Neural progenitor cell (in vitro differentiated cells): ENCODE measurements at regions not wholly inside any gene's neighbourhood (a gene's known extent, or its start where the extent isn't known, plus 50 kb on each side); places are given as distances from the start of the nearest gene placed in this dataset.

ENCODE experiments used
- DNase-seq: peaks from one replicate; pipeline ENCODE4 v3.0.0-alpha.2; 2016; ENCODE audit warnings: low spot score
- H2AFZ ChIP-seq: fragments of 200-600 bp; sonication (generic); replicated peaks from 2 replicates; pipeline ENCODE4 v1.6.1; 2016; ENCODE audit warnings: antibody characterized with exemption
- H3F3A ChIP-seq: fragments of 200-600 bp; sonication (generic); 2 replicates; pipeline ENCODE4 v1.6.1; 2016; ENCODE audit warnings: antibody characterized with exemption, low read depth
- H3K27ac ChIP-seq: fragments of 200-600 bp; sonication (generic); 2 replicates; pipeline ENCODE4 v1.5.1; 2016; ENCODE audit warnings: mild to moderate bottlenecking
- H3K27me3 ChIP-seq: fragments of 200-600 bp; sonication (generic); 2 replicates; pipeline ENCODE4 v1.6.1; 2016; ENCODE audit warnings: mild to moderate bottlenecking, moderate library complexity
- H3K36me3 ChIP-seq: fragments of 200-600 bp; sonication (generic); 2 replicates; pipeline ENCODE4 v1.5.1; 2016
- H3K4me1 ChIP-seq: fragments of 200-600 bp; sonication (generic); 2 replicates; pipeline ENCODE4 v1.6.1; 2016; ENCODE audit warnings: mixed run types
- H3K4me2 ChIP-seq: fragments of 200-600 bp; sonication (generic); 2 replicates; pipeline ENCODE4 v1.6.1; 2016
- H3K4me3 ChIP-seq: fragments of 200-600 bp; sonication (generic); 2 replicates; pipeline ENCODE4 v1.5.1; 2016
- H3K79me2 ChIP-seq: fragments of 200-600 bp; sonication (generic); 2 replicates; pipeline ENCODE4 v1.6.1; 2016; ENCODE audit warnings: low read depth
- H3K9ac ChIP-seq: fragments of 200-600 bp; sonication (generic); 2 replicates; pipeline ENCODE4 v1.6.1; 2016
- H3K9me3 ChIP-seq: fragments of 200-600 bp; sonication (generic); 2 replicates; pipeline ENCODE4 v1.5.1; 2016; ENCODE audit warnings: low read depth
- H4K20me1 ChIP-seq: fragments of 200-600 bp; sonication (generic); 2 replicates; pipeline ENCODE4 v1.6.1; 2016; ENCODE audit warnings: low read depth
- H3K27ac Mint-ChIP-seq: 3 replicates; pipeline ENCODE4 v1.8.0; 2021; ENCODE audit warnings: mixed read lengths
- H3K27me3 Mint-ChIP-seq: 2 replicates; pipeline ENCODE4 v1.8.0; 2022; ENCODE audit warnings: low read depth, mild to moderate bottlenecking, inconsistent platforms, moderate library complexity, mixed read lengths; ENCODE audit not compliant: insufficient read depth
- H3K36me3 Mint-ChIP-seq: 3 replicates; pipeline ENCODE4 v1.8.0; 2021; ENCODE audit warnings: mixed read lengths
- H3K4me1 Mint-ChIP-seq: 3 replicates; pipeline ENCODE4 v1.8.0; 2021; ENCODE audit warnings: mixed read lengths
- H3K4me3 Mint-ChIP-seq: 3 replicates; pipeline ENCODE4 v1.8.0; 2021; ENCODE audit warnings: mild to moderate bottlenecking, moderate library complexity, mixed read lengths
- H3K9me3 Mint-ChIP-seq: 3 replicates; pipeline ENCODE4 v1.8.0; 2020; ENCODE audit warnings: mixed read lengths
- EZH2 ChIP-seq: fragments of 200-600 bp; sonication (generic); IDR thresholded peaks from 2 replicates; pipeline ENCODE4 v1.6.1; 2017; ENCODE audit warnings: antibody characterized with exemption, mild to moderate bottlenecking, moderate library complexity
- EZH2phosphoT487 ChIP-seq: fragments of 200-600 bp; sonication (generic); IDR thresholded peaks from 2 replicates; pipeline ENCODE4 v1.6.1; 2017; ENCODE audit warnings: antibody characterized with exemption
- TF ChIP-seq, protein P1 (sequence below): fragments of 200-600 bp; sonication (generic); IDR thresholded peaks from 2 replicates; pipeline ENCODE4 v1.5.1; 2017; ENCODE audit warnings: antibody characterized with exemption, mild to moderate bottlenecking

DNA sequence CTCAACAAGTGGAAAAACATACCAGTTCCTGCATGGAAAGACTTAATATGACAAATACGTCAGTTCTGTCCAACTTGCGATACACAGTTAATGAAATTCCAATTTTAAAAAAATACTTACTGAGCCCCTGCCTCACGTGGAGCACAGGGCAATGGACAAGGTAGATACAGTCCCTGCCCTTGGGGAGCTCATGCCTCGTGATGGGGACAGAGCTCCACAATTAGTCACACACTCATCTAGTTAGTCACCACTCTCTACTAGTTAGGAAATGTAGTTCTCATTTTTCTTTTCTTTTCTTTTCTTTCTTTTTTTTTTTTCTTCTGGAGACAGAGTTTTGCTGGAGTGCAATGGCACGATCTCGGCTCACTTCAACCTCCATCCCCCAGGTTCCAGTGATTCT is 74.7 kb upstream of the CDH5 start:
- Mint-ChIP-seq H3K9me3 (no peaks in the 10 kb centered on the region), H3K27me3 (peaks cover 10% of the 10 kb centered on the region), H3K27ac (no peak overlapping the region), H3K36me3 (no peaks in the 10 kb centered on the region), H3K4me1 (peaks cover 11% of the 10 kb centered on the region), H3K4me3 (no peak overlapping the region)
- no peak for TF ChIP-seq EZH2
- TF ChIP-seq EZH2phosphoT487: no peak
- TF ChIP-seq, protein P1, sequence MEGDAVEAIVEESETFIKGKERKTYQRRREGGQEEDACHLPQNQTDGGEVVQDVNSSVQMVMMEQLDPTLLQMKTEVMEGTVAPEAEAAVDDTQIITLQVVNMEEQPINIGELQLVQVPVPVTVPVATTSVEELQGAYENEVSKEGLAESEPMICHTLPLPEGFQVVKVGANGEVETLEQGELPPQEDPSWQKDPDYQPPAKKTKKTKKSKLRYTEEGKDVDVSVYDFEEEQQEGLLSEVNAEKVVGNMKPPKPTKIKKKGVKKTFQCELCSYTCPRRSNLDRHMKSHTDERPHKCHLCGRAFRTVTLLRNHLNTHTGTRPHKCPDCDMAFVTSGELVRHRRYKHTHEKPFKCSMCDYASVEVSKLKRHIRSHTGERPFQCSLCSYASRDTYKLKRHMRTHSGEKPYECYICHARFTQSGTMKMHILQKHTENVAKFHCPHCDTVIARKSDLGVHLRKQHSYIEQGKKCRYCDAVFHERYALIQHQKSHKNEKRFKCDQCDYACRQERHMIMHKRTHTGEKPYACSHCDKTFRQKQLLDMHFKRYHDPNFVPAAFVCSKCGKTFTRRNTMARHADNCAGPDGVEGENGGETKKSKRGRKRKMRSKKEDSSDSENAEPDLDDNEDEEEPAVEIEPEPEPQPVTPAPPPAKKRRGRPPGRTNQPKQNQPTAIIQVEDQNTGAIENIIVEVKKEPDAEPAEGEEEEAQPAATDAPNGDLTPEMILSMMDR: no peak
- H3K4me1 ChIP-seq: no peaks in the 10 kb centered on the region
- no peaks in the 10 kb centered on the region for H3K79me2 ChIP-seq
- no peaks in the 10 kb centered on the region for H4K20me1 ChIP-seq
- H3K9ac ChIP-seq: no peak overlapping the region
- DNase-seq: no peak
- H3K9me3 ChIP-seq: no peaks in the 10 kb centered on the region
- no peak overlapping the region for H3K4me3 ChIP-seq
- H3F3A ChIP-seq: no peaks in the 10 kb centered on the region
- H3K27me3 ChIP-seq: no peaks in the 10 kb centered on the region
- no peak overlapping the region for H3K27ac ChIP-seq
- H3K4me2 ChIP-seq: no peak overlapping the region
- H3K36me3 ChIP-seq: no peaks in the 10 kb centered on the region
- no peak overlapping the region for H2AFZ ChIP-seq

DNA sequence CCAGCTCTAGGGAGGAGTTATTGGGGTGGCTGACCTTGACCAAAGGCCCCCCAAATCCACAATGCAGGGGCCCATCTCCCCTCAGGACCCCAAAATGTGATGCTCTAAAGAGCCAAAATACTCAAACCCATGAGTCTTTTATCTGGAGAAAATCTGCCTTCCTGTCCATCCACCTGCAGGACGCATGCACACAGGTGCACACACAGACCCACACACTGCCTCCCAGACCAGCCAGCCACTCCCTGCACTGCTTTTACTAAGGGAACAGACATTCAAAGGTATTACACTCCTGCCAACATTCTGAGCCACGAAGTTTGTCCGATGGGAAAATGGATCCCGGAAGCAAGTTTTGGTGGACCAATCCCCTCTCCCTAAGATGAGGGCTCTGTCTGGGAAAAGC is 76.1 kb upstream of the CDH5 start:
- H3K4me3 ChIP-seq: no peak overlapping the region
- no peak overlapping the region for H3K27ac ChIP-seq
- H3K4me2 ChIP-seq: no peak overlapping the region
- Mint-ChIP-seq H3K9me3 (peaks cover 3% of the 10 kb centered on the region), H3K4me3 (no peak overlapping the region), H3K4me1 (peaks cover 11% of the 10 kb centered on the region), H3K27ac (no peak overlapping the region), H3K36me3 (no peaks in the 10 kb centered on the region), H3K27me3 (peaks cover 8% of the 10 kb centered on the region)
- no peaks in the 10 kb centered on the region for H3K4me1 ChIP-seq
- no peaks in the 10 kb centered on the region for H3K79me2 ChIP-seq
- no peak overlapping the region for H2AFZ ChIP-seq
- DNase-seq: no peak
- no peaks in the 10 kb centered on the region for H3K27me3 ChIP-seq
- H4K20me1 ChIP-seq: no peaks in the 10 kb centered on the region
- H3K36me3 ChIP-seq: no peaks in the 10 kb centered on the region
- no peaks in the 10 kb centered on the region for H3K9me3 ChIP-seq
- no peaks in the 10 kb centered on the region for H3F3A ChIP-seq
- H3K9ac ChIP-seq: no peak overlapping the region
- no peak for TF ChIP-seq EZH2
- TF ChIP-seq, protein P1: no peak
- TF ChIP-seq EZH2phosphoT487: no peak

DNA sequence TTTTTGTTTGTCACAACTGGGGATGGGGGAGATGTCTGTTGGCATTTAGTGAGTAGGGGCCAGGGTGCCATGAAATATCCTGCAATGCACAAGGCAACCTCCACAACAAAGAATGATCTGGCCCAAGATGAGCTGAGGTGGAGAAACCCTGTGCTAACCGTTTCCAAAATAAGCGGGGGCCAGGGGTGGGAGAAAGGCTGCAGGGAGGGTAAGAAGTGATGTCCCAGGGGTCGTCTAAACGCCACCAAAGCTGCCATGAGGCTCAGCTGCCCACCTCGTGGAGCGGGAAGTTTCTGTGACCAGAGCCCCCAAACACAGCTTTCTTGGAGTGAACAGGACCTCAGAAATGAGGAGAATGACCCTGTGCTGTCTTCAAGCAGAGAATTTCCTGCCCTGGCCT is 76.5 kb upstream of the CDH5 start:
- no peak overlapping the region for H3K27ac Mint-ChIP-seq
- no peaks in the 10 kb centered on the region for H3K9me3 ChIP-seq
- no peaks in the 10 kb centered on the region for H3F3A ChIP-seq
- H3K27me3 Mint-ChIP-seq: peaks cover 8% of the 10 kb centered on the region
- H3K4me3 Mint-ChIP-seq: no peak overlapping the region
- no peak for DNase-seq
- no peaks in the 10 kb centered on the region for H4K20me1 ChIP-seq
- no peaks in the 10 kb centered on the region for H3K4me1 ChIP-seq
- H3K4me1 Mint-ChIP-seq: peaks cover 11% of the 10 kb centered on the region
- H3K79me2 ChIP-seq: no peaks in the 10 kb centered on the region
- H3K4me3 ChIP-seq: no peak overlapping the region
- TF ChIP-seq EZH2: no peak
- H3K36me3 Mint-ChIP-seq: no peaks in the 10 kb centered on the region
- no peaks in the 10 kb centered on the region for H3K36me3 ChIP-seq
- no peak overlapping the region for H3K4me2 ChIP-seq
- no peaks in the 10 kb centered on the region for H3K27me3 ChIP-seq
- no peak overlapping the region for H2AFZ ChIP-seq
- H3K9me3 Mint-ChIP-seq: peaks cover 3% of the 10 kb centered on the region
- H3K27ac ChIP-seq: no peak overlapping the region
- no peak overlapping the region for H3K9ac ChIP-seq

DNA sequence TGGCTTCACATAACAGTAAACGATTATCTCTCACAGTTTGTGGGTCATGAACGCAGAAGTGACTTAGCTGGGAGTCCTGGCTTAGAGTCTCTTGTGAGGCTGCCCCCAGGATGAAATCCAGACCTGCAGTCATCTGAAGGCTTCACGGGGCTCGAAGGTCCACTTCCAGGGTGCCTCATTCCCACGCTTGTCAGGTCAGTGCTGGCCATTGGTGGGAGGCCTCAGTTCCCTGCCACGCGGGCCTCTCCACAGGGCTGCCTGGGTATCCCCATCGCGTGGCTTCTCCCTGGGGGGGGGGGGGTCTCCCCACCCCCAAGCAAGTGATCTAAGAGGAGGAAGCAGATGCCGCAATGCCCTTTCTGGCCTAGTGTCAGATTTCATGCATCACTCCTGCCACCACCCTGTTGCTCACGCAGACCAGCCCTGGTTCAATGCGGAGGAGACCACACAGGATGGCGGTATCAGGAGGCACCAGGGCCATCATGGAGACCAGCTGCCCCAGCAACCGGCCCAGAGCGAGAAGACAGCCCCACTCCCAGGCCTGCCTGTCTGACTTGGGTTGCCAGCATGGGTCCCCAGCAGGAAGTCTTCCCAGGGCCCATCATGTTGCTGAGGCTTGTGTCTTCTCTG is 77.3 kb upstream of the CDH5 start:
- Histone ChIP-seq H4K20me1 (no peaks in the 10 kb centered on the region), H3K4me2 (no peak overlapping the region), H3F3A (no peaks in the 10 kb centered on the region), H3K4me3 (no peak overlapping the region), H3K4me1 (no peaks in the 10 kb centered on the region), H3K36me3 (no peaks in the 10 kb centered on the region), H3K9ac (no peak overlapping the region), H3K79me2 (no peaks in the 10 kb centered on the region), H2AFZ (no peak overlapping the region), H3K27me3 (no peaks in the 10 kb centered on the region), H3K9me3 (no peaks in the 10 kb centered on the region), H3K27ac (no peak overlapping the region)
- peaks cover 3% of the 10 kb centered on the region for H3K9me3 Mint-ChIP-seq
- TF ChIP-seq EZH2 (no peak), EZH2phosphoT487 (no peak)
- TF ChIP-seq, protein P1: no peak
- peaks cover 11% of the 10 kb centered on the region for H3K4me1 Mint-ChIP-seq
- DNase-seq: no peak
- no peaks in the 10 kb centered on the region for H3K36me3 Mint-ChIP-seq
- no peak overlapping the region for H3K27ac Mint-ChIP-seq
- peaks cover 8% of the 10 kb centered on the region for H3K27me3 Mint-ChIP-seq
- H3K4me3 Mint-ChIP-seq: no peak overlapping the region
